DOHH2 (cell line): ENCODE measurements at regions not wholly inside any gene's neighbourhood (a gene's known extent, or its start where the extent isn't known, plus 50 kb on each side); places are given as distances from the start of the nearest gene placed in this dataset.
"Not testable (repeated sequence)": the region's sequence is repeated elsewhere in the genome, so short reads cannot be mapped to it uniquely, and the experiment has no call there.

ENCODE experiments used
- H3F3A ChIP-seq: fragments of 200-600 bp; sonication (generic), shearing (Covaris generic); 2 replicates; pipeline ENCODE4 v1.6.0; 2016; ENCODE audit warnings: antibody characterized with exemption, mild to moderate bottlenecking; ENCODE audit not compliant: control insufficient read depth, insufficient read depth
- H3K27ac ChIP-seq: fragments of 200-600 bp; sonication (generic); 2 replicates; pipeline ENCODE4 v1.5.1; 2014; ENCODE audit warnings: low read depth, mild to moderate bottlenecking, low read length, moderate library complexity
- H3K27me3 ChIP-seq: fragments of 200-600 bp; sonication (generic); 2 replicates; pipeline ENCODE4 v1.6.1; 2014; ENCODE audit warnings: mild to moderate bottlenecking, low read length, mixed read lengths; ENCODE audit not compliant: control insufficient read depth
- H3K36me3 ChIP-seq: fragments of 200-600 bp; sonication (generic); 2 replicates; pipeline ENCODE4 v1.6.1; 2014; ENCODE audit warnings: mild to moderate bottlenecking, low read length, moderate library complexity, mixed read lengths; ENCODE audit not compliant: control insufficient read depth
- H3K4me1 ChIP-seq: fragments of 200-600 bp; sonication (generic); 2 replicates; pipeline ENCODE4 v1.6.1; 2014; ENCODE audit warnings: mild to moderate bottlenecking, low read length, mixed read lengths; ENCODE audit not compliant: control insufficient read depth
- H3K4me2 ChIP-seq: fragments of 200-600 bp; sonication (generic); 2 replicates; pipeline ENCODE4 v1.6.0; 2014; ENCODE audit warnings: mild to moderate bottlenecking, low read length, moderate library complexity
- H3K4me3 ChIP-seq: fragments of 200-600 bp; sonication (generic); 2 replicates; pipeline ENCODE4 v1.5.1; 2014; ENCODE audit warnings: mild to moderate bottlenecking, low read length, mixed read lengths
- H3K79me2 ChIP-seq: fragments of 200-600 bp; sonication (generic); 2 replicates; pipeline ENCODE4 v1.6.1; 2014; ENCODE audit warnings: mild to moderate bottlenecking, low read length, mixed read lengths; ENCODE audit not compliant: control insufficient read depth
- H3K9me2 ChIP-seq: fragments of 200-600 bp; sonication (generic); replicated peaks from 2 replicates; pipeline ENCODE4 v1.6.1; 2014; ENCODE audit warnings: mild to moderate bottlenecking, low read length, mixed read lengths; ENCODE audit not compliant: control insufficient read depth
- H3K9me3 ChIP-seq: fragments of 200-600 bp; sonication (generic); 2 replicates; pipeline ENCODE4 v1.6.1; 2014; ENCODE audit warnings: antibody characterized with exemption, low read length, mixed read lengths; ENCODE audit not compliant: control insufficient read depth, insufficient read depth
- H4K20me1 ChIP-seq: fragments of 200-600 bp; sonication (generic); 2 replicates; pipeline ENCODE4 v1.6.0; 2014; ENCODE audit warnings: low read depth, mild to moderate bottlenecking, antibody characterized with exemption, low read length, moderate library complexity; ENCODE audit not compliant: control insufficient read depth, insufficient read depth
- CTCF ChIP-seq: fragments of 200-600 bp; sonication (generic); IDR thresholded peaks from one replicate; pipeline ENCODE4 v1.5.1; 2014; ENCODE audit warnings: antibody characterized with exemption, mild to moderate bottlenecking, low read depth, low read length; ENCODE audit not compliant: poor library complexity, severe bottlenecking
- EZH2phosphoT487 ChIP-seq: fragments of 200-600 bp; sonication (generic); IDR thresholded peaks from 2 replicates; pipeline ENCODE4 v1.6.1; 2017; ENCODE audit warnings: borderline replicate concordance, mild to moderate bottlenecking, antibody characterized with exemption, low read length, moderate library complexity, mixed read lengths

GRCh38 chr2:94725543-94725942 lies 145.7 kb upstream of the TEKT4 start:
- Histone ChIP-seq H4K20me1 (no peaks in the 10 kb centered on the region), H3K4me2 (no peak overlapping the region), H3K4me3 (no peak overlapping the region), H3K27me3 (no peaks in the 10 kb centered on the region), H3K4me1 (no peaks in the 10 kb centered on the region), H3K9me3 (no peaks in the 10 kb centered on the region), H3K79me2 (no peaks in the 10 kb centered on the region), H3K27ac (no peak overlapping the region), H3F3A (no peaks in the 10 kb centered on the region), H3K36me3 (no peaks in the 10 kb centered on the region), H3K9me2 (no peaks in the 10 kb centered on the region)
- no peak for TF ChIP-seq CTCF
- no peak for TF ChIP-seq EZH2phosphoT487

DNA sequence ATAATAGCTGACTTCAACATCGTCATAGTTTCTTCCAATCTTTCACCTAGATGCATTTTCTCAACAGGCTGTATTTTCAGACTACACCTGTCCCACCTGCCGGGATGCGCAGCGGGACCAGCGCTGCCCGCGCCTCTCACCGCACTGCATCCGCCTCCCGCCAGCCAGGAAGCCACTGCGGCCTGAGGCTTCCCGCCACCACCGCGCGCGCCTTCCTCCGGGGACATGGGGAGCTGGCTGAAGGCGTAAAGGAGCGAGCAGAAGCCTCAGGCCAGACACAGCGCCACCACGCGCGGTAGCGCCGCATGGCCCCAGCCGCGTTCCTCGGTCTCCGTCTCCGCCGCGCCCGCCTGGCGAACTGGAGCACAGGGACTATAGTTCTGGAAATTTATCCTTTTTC lies 135.7 kb upstream of the TEKT4 start:
- not testable (repeated sequence) for H3K27me3 ChIP-seq, H3F3A ChIP-seq, H3K27ac ChIP-seq, H4K20me1 ChIP-seq, H3K36me3 ChIP-seq, H3K9me3 ChIP-seq, H3K9me2 ChIP-seq, H3K4me1 ChIP-seq, H3K4me2 ChIP-seq, H3K4me3 ChIP-seq, H3K79me2 ChIP-seq

- H3K4me1 ChIP-seq, H4K20me1 ChIP-seq, H3K9me3 ChIP-seq, H3K9me2 ChIP-seq, H3K79me2 ChIP-seq, H3K27ac ChIP-seq, H3K4me3 ChIP-seq, H3K27me3 ChIP-seq, H3K36me3 ChIP-seq, H3F3A ChIP-seq, H3K4me2 ChIP-seq: not testable (repeated sequence)
Observed at GRCh38 chr2:94737145-94737544, 134.1 kb upstream of the TEKT4 start.

- H3K9me2 ChIP-seq, H3K4me1 ChIP-seq, H3K27me3 ChIP-seq, H3K36me3 ChIP-seq, H4K20me1 ChIP-seq, H3K4me3 ChIP-seq, H3K79me2 ChIP-seq, H3K27ac ChIP-seq, H3F3A ChIP-seq, H3K4me2 ChIP-seq, H3K9me3 ChIP-seq: not testable (repeated sequence)
Observed at GRCh38 chr2:94737736-94738342, 133.4 kb upstream of the TEKT4 start.

DNA sequence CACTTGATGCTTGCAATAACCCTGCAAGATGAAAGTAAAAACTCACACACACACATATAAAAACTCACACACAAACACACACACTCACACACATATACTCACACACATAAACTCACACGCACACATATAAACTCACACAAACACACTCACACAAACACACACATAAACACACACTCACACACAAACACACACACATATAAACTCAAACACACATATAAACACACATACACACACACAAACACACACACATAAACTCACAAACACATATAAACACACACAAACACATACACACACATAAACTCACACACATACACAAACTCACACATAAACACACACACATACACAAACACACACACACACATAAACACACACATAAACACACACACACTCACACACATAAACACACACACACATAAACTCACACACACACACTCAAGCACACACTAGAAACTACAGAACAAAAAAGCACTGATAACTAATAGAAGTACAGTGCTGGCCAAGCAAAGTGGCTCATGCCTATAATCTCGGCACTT lies 117.7 kb upstream of the TEKT4 start:
- Histone ChIP-seq H3K27me3 (no peaks in the 10 kb centered on the region), H3K9me3 (no peaks in the 10 kb centered on the region), H3K9me2 (no peaks in the 10 kb centered on the region), H3K27ac (no peak overlapping the region), H3K4me3 (no peak overlapping the region), H3K4me1 (no peaks in the 10 kb centered on the region), H3K36me3 (no peaks in the 10 kb centered on the region), H4K20me1 (no peaks in the 10 kb centered on the region), H3F3A (no peaks in the 10 kb centered on the region), H3K79me2 (no peaks in the 10 kb centered on the region), H3K4me2 (no peak overlapping the region)
- TF ChIP-seq CTCF (no peak), EZH2phosphoT487 (no peak)
